Testis (tissue), 2 donors: ENCODE measurements at regions not wholly inside any gene's neighbourhood (a gene's known extent, or its start where the extent isn't known, plus 50 kb on each side); places are given as distances from the start of the nearest gene placed in this dataset.

Experiments used
- POLR2A ChIP-seq: fragments of 450-650 bp; IDR thresholded peaks from one replicate; pipeline ENCODE4 v1.6.1; 2017; ENCODE audit warnings: antibody characterized with exemption, mild to moderate bottlenecking, moderate library complexity
- TF ChIP-seq, protein P1 (sequence below), 3 experiments: fragments of 450-650 bp in 2 of 3; fragments of 200-600 bp in 1 of 3; sonication (generic) in 1 of 3; IDR thresholded peaks; one replicate each; pipeline ENCODE4 v1.5.1; 2016 to 2019; ENCODE audit warnings: antibody characterized with exemption in 3 of 3, mild to moderate bottlenecking in 2 of 3, moderate library complexity in 1 of 3

DNA sequence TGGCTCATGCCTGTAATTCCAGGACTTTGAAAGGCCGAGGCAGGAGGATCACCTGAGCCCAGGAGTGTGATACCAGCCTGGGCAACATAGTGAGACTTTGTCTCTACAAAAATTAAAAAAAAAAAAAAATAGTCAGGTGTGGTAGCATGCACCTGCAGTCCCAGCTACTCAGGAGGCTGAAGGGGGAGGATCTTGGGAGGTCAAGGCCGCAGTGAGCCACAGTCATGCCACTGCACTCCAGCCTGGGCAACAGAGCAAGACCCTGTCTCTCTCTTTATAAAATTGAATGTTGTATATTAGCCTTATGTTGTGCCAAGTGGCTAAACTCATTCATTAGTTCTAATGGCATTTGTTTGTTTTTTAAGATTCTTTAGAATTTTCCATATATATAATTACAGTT lies 207.7 kb upstream of the COPS8 start:
- TF ChIP-seq, protein P1, sequence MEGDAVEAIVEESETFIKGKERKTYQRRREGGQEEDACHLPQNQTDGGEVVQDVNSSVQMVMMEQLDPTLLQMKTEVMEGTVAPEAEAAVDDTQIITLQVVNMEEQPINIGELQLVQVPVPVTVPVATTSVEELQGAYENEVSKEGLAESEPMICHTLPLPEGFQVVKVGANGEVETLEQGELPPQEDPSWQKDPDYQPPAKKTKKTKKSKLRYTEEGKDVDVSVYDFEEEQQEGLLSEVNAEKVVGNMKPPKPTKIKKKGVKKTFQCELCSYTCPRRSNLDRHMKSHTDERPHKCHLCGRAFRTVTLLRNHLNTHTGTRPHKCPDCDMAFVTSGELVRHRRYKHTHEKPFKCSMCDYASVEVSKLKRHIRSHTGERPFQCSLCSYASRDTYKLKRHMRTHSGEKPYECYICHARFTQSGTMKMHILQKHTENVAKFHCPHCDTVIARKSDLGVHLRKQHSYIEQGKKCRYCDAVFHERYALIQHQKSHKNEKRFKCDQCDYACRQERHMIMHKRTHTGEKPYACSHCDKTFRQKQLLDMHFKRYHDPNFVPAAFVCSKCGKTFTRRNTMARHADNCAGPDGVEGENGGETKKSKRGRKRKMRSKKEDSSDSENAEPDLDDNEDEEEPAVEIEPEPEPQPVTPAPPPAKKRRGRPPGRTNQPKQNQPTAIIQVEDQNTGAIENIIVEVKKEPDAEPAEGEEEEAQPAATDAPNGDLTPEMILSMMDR (IDR thresholded peaks at IDR 0.05): no peak
- no peak for TF ChIP-seq POLR2A
